ENCODE measurements at regions not wholly inside any gene's neighbourhood (a gene's known extent, or its start where the extent isn't known, plus 50 kb on each side); places are given as distances from the start of the nearest gene placed in this dataset.

- no peak overlapping the region for H3K4me3 Mint-ChIP-seq (ENCODE audit: unreplicated experiment)
- H3K27me3 Mint-ChIP-seq (ENCODE audit: low read depth, unreplicated experiment) = peaks cover 2% of the 10 kb centered on the region
- Histone ChIP-seq H3K4me1 (ENCODE audit: insufficient read depth, low read length) (no peaks in the 10 kb centered on the region), H3K9ac (ENCODE audit: low read length) (no peak overlapping the region), H3K9me3 (ENCODE audit: insufficient read depth, low read depth, low read length) (peaks cover 7% of the 10 kb centered on the region), H3K27ac (ENCODE audit: low read depth, low read length) (no peak overlapping the region), H4K20me1 (ENCODE audit: insufficient read depth, low read length) (no peaks in the 10 kb centered on the region), H2AFZ (ENCODE audit: low read depth, low read length) (no peak overlapping the region), H3K79me2 (ENCODE audit: insufficient read depth, low read length) (no peaks in the 10 kb centered on the region), H3K4me2 (ENCODE audit: low read length) (no peak overlapping the region), H3K4me3 (ENCODE audit: insufficient read depth, low read depth, low read length) (no peak overlapping the region), H3K36me3 (ENCODE audit: insufficient read depth, low read length) (no peaks in the 10 kb centered on the region), H3K27me3 (ENCODE audit: insufficient read depth, low read length) (no peaks in the 10 kb centered on the region)
- H3K4me1 Mint-ChIP-seq (ENCODE audit: low read depth, unreplicated experiment) = no peaks in the 10 kb centered on the region
- no peak overlapping the region for H3K27ac Mint-ChIP-seq (ENCODE audit: unreplicated experiment)
- H3K36me3 Mint-ChIP-seq (ENCODE audit: low read depth, unreplicated experiment) = no peaks in the 10 kb centered on the region
- DNase-seq (ENCODE audit: low read depth) (no peak), FAIRE-seq (no peak)
- no peak for TF ChIP-seq EZH2 (IDR thresholded peaks at IDR 0.05; ENCODE audit: insufficient read depth, low read length)
- no peak for TF ChIP-seq CTCF (IDR thresholded peaks at IDR 0.05; ENCODE audit: insufficient read depth, low read depth, low read length)
- H3K9me3 Mint-ChIP-seq (ENCODE audit: unreplicated experiment) = peaks cover 4% of the 10 kb centered on the region
Measured at GRCh38 chr5:6069496-6070185, 308.7 kb downstream of the MED10 start.

- FAIRE-seq = no peak
- Mint-ChIP-seq H3K4me3 (ENCODE audit: unreplicated experiment) (no peak overlapping the region), H3K27ac (ENCODE audit: unreplicated experiment) (no peak overlapping the region), H3K27me3 (ENCODE audit: low read depth, unreplicated experiment) (peaks cover 5% of the 10 kb centered on the region), H3K9me3 (ENCODE audit: unreplicated experiment) (no peaks in the 10 kb centered on the region), H3K36me3 (ENCODE audit: low read depth, unreplicated experiment) (no peaks in the 10 kb centered on the region), H3K4me1 (ENCODE audit: low read depth, unreplicated experiment) (no peaks in the 10 kb centered on the region)
- TF ChIP-seq CTCF (IDR thresholded peaks at IDR 0.05; ENCODE audit: insufficient read depth, low read depth, low read length) (no peak), EZH2 (IDR thresholded peaks at IDR 0.05; ENCODE audit: insufficient read depth, low read length) (no peak)
- no peaks in the 10 kb centered on the region for H3K4me1 ChIP-seq (ENCODE audit: insufficient read depth, low read length)
- no peaks in the 10 kb centered on the region for H3K79me2 ChIP-seq (ENCODE audit: insufficient read depth, low read length)
- no peaks in the 10 kb centered on the region for H4K20me1 ChIP-seq (ENCODE audit: insufficient read depth, low read length)
- H3K9me3 ChIP-seq (ENCODE audit: insufficient read depth, low read depth, low read length) = peaks cover 5% of the 10 kb centered on the region
- H3K4me2 ChIP-seq (ENCODE audit: low read length) = no peak overlapping the region
- no peak for DNase-seq (ENCODE audit: low read depth)
- no peaks in the 10 kb centered on the region for H3K36me3 ChIP-seq (ENCODE audit: insufficient read depth, low read length)
- no peak overlapping the region for H2AFZ ChIP-seq (ENCODE audit: low read depth, low read length)
- no peak overlapping the region for H3K27ac ChIP-seq (ENCODE audit: low read depth, low read length)
- H3K9ac ChIP-seq (ENCODE audit: low read length) = no peak overlapping the region
- H3K4me3 ChIP-seq (ENCODE audit: insufficient read depth, low read depth, low read length) = no peak overlapping the region
- H3K27me3 ChIP-seq (ENCODE audit: insufficient read depth, low read length) = no peaks in the 10 kb centered on the region
Measured at GRCh38 chr5:6066016-6066415, 312.3 kb downstream of the MED10 start.

- H3K9ac ChIP-seq (ENCODE audit: low read length) = no peak overlapping the region
- no peak for TF ChIP-seq EZH2 (IDR thresholded peaks at IDR 0.05; ENCODE audit: insufficient read depth, low read length)
- no peak for TF ChIP-seq CTCF (IDR thresholded peaks at IDR 0.05; ENCODE audit: insufficient read depth, low read depth, low read length)
- H3K36me3 Mint-ChIP-seq (ENCODE audit: low read depth, unreplicated experiment) = no peaks in the 10 kb centered on the region
- no peak overlapping the region for H3K4me3 Mint-ChIP-seq (ENCODE audit: unreplicated experiment)
- DNase-seq (ENCODE audit: low read depth) = no peak
- H3K9me3 Mint-ChIP-seq (ENCODE audit: unreplicated experiment) = no peaks in the 10 kb centered on the region
- no peak for FAIRE-seq
- peaks cover 7% of the 10 kb centered on the region for H3K27me3 Mint-ChIP-seq (ENCODE audit: low read depth, unreplicated experiment)
- H3K27ac Mint-ChIP-seq (ENCODE audit: unreplicated experiment) = no peak overlapping the region
- H3K27ac ChIP-seq (ENCODE audit: low read depth, low read length) = no peak overlapping the region
- H4K20me1 ChIP-seq (ENCODE audit: insufficient read depth, low read length) = no peaks in the 10 kb centered on the region
- no peaks in the 10 kb centered on the region for H3K4me1 Mint-ChIP-seq (ENCODE audit: low read depth, unreplicated experiment)
- no peak overlapping the region for H3K4me2 ChIP-seq (ENCODE audit: low read length)
- H3K9me3 ChIP-seq (ENCODE audit: insufficient read depth, low read depth, low read length) = peaks cover 6% of the 10 kb centered on the region
- no peaks in the 10 kb centered on the region for H3K36me3 ChIP-seq (ENCODE audit: insufficient read depth, low read length)
- H2AFZ ChIP-seq (ENCODE audit: low read depth, low read length) = no peak overlapping the region
- H3K79me2 ChIP-seq (ENCODE audit: insufficient read depth, low read length) = no peaks in the 10 kb centered on the region
- H3K4me1 ChIP-seq (ENCODE audit: insufficient read depth, low read length) = no peaks in the 10 kb centered on the region
- no peaks in the 10 kb centered on the region for H3K27me3 ChIP-seq (ENCODE audit: insufficient read depth, low read length)
- H3K4me3 ChIP-seq (ENCODE audit: insufficient read depth, low read depth, low read length) = no peak overlapping the region
Measured at GRCh38 chr5:6059137-6059800, 319.1 kb downstream of the MED10 start.
